ENCODE measurements at regions not wholly inside any gene's neighbourhood (a gene's known extent, or its start where the extent isn't known, plus 50 kb on each side); places are given as distances from the start of the nearest gene placed in this dataset.

DNA sequence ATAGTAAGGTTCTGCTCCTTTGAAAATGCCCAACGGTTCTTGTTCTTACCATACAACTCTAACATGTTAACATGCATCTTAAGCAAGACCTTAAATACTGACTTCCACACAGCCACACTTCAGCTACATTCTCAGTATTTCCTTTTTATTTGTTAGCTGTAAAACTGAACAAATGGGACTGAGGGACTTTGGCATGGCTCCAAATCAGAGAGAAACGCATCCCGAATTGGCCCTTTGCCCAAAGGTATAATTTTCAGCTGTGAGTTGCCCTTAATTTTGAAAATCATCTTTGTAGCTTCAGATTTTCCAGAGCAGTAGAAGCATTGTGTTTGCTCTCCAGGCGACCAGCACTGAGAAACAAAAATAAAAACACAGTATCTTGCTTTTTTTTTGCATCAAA, 56.4 kb downstream of the NEUROD6 start:
- Histone ChIP-seq H3K4me2 (no peak overlapping the region), H3K36me3 (no peaks in the 10 kb centered on the region)

DNA sequence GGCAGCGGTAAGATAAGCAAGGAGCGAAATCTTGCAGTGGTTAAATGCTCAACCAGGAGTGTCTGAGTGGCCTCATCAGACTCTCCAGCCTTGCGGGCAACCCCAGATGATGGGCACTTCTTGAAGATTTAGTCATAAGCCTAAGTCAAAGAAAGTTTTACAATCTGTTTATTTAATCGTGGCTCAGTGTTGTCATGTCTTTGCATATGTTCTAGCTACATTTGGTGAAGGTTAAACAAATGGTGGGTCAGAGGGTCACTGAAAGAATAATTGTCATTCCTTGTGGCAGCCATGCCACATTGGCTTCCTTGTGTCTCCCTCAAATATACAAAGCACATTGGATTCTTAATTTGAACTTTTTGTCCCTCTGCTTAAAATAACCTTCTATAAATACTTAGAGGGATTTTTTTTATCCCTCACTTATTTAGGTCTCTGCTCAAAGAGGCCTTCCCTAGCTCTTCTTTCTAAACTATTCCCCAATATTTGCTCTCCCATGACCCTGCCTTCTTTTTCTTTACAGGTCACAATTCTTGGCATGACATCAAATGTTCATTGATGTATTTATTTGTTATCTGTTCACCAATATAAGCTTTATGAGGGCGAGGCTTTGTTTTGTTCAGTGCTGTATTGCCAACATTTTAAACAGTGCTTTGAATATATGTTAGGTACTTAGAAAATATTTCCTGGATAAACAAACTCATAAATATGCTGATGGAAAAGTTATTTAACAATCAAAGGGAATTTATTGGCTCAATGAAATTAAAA, 68.7 kb downstream of the NEUROD6 start:
- no peaks in the 10 kb centered on the region for H3K27me3 ChIP-seq
- no peak overlapping the region for H3K27ac ChIP-seq
- H3K9me3 ChIP-seq = no peaks in the 10 kb centered on the region

More for the DNA sequence above, 56.4 kb downstream of the NEUROD6 start:
- TF ChIP-seq Cebpa-rat (IDR thresholded peaks at IDR 0.05) = no peak
- H3K9me3 ChIP-seq = no peaks in the 10 kb centered on the region
- no peaks in the 10 kb centered on the region for H3K27me3 ChIP-seq
- no peaks in the 10 kb centered on the region for H4K20me1 ChIP-seq
- no peak overlapping the region for H3K9ac ChIP-seq
- H3K4me1 ChIP-seq = no peaks in the 10 kb centered on the region
- H3K4me3 ChIP-seq = no peak overlapping the region
- H3K27ac ChIP-seq = no peak overlapping the region

DNA sequence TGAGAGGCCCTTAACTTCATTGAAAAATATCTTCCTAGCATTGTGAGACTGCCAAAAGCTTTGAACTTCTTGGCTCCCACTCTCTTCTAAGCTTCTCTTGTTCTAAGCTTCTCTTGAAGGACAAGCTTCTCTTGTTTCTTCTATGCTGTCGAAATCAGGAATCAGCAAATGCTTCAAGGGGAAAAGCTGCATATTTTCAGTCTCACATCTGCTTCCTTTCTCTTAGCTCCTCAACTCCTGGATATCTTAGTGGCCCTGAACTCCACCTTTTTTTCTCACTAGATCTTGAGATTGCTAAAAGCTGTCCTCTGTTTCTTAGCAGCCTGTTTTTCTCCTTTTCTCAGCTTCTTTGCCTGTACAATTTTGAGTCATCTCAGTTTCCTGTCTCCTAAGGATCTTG, 73.0 kb downstream of the NEUROD6 start:
- H3K4me2 ChIP-seq = no peak overlapping the region
- H3K4me3 ChIP-seq = no peak overlapping the region
- no peaks in the 10 kb centered on the region for H4K20me1 ChIP-seq
- no peak for TF ChIP-seq Cebpa-rat (IDR thresholded peaks at IDR 0.05)
- no peak overlapping the region for H3K27ac ChIP-seq
- H3K9me3 ChIP-seq = no peaks in the 10 kb centered on the region
- H3K36me3 ChIP-seq = no peaks in the 10 kb centered on the region
- no peaks in the 10 kb centered on the region for H3K4me1 ChIP-seq
- no peak overlapping the region for H3K9ac ChIP-seq
- no peaks in the 10 kb centered on the region for H3K27me3 ChIP-seq

More for the DNA sequence above, 68.7 kb downstream of the NEUROD6 start:
- Histone ChIP-seq H3K4me3 (no peak overlapping the region), H3K4me2 (no peak overlapping the region), H3K36me3 (no peaks in the 10 kb centered on the region), H4K20me1 (no peaks in the 10 kb centered on the region), H3K9ac (no peak overlapping the region), H3K4me1 (no peaks in the 10 kb centered on the region)
- no peak for TF ChIP-seq Cebpa-rat (IDR thresholded peaks at IDR 0.05)

DNA sequence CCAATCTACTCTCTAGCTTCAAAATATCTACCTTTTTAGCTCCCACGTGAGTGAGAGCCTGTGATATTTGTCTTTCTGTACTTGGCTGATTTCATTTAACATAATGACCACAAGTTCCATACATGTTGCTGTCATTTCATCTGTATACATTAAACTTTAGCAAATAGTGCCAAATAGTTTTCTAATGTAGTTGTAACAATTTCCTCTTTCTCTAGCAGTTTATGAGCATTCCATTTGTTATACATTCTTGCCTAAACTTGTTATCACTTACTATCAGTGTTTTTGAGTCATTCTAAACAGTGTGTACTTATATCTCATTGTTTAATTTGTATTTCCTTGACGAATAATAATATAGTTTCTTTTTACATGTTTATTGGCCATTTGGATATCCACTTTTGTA, 77.2 kb downstream of the NEUROD6 start:
- Histone ChIP-seq H3K9me3 (no peaks in the 10 kb centered on the region), H4K20me1 (no peaks in the 10 kb centered on the region), H3K36me3 (no peaks in the 10 kb centered on the region), H3K9ac (no peak overlapping the region), H3K4me2 (no peak overlapping the region), H3K27me3 (no peaks in the 10 kb centered on the region), H3K27ac (no peak overlapping the region), H3K4me3 (no peak overlapping the region), H3K4me1 (no peaks in the 10 kb centered on the region)
- TF ChIP-seq Cebpa-rat (IDR thresholded peaks at IDR 0.05) = no peak

DNA sequence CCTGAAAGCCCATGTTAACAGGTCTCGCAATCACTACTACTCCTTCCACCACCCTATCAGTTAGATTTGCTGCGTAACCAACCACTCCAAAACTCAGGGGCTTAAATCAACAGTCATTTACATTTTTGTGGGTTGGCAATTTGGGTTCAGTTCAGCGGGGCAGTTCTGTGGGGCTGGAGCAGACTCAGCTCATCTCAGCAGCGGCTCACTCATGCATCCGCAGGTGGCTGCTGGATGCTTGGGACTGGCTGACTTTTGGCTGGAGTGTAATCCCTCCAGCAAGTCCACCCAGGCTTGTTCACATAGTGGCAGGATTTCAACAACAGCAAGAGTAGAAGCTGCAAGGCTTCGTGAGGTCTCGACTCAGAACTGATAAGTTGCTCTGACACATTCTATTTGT, 79.2 kb downstream of the NEUROD6 start:
- Histone ChIP-seq H3K27me3 (no peaks in the 10 kb centered on the region), H3K27ac (no peak overlapping the region)

DNA sequence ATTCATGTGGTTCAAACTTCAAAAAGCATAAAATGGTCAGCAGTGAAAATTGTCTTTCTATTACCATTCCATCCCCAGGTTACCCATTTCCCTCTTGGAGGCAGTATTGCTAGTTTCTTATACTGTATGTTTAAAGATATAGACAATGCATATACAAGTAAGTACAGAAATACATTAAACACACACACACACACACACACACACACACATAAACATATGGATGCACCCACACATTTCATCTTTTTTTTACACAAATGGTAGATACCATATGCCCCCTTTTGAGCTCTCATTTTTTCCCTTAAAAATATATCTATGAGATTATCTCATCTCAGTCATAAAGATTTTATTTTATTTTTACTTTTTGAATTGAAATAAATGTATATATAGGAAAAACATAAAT, 79.7 kb downstream of the NEUROD6 start:
- H3K4me1 ChIP-seq = no peaks in the 10 kb centered on the region
- H3K4me3 ChIP-seq = no peak overlapping the region
- H3K27me3 ChIP-seq = no peaks in the 10 kb centered on the region
- no peak overlapping the region for H3K9ac ChIP-seq
- no peaks in the 10 kb centered on the region for H4K20me1 ChIP-seq
- H3K4me2 ChIP-seq = no peak overlapping the region
- no peaks in the 10 kb centered on the region for H3K36me3 ChIP-seq
- H3K9me3 ChIP-seq = no peaks in the 10 kb centered on the region
- no peak for TF ChIP-seq Cebpa-rat (IDR thresholded peaks at IDR 0.05)
- no peak overlapping the region for H3K27ac ChIP-seq

More for the DNA sequence above, 79.2 kb downstream of the NEUROD6 start:
- TF ChIP-seq Cebpa-rat (IDR thresholded peaks at IDR 0.05) = no peak
- H3K9me3 ChIP-seq = no peaks in the 10 kb centered on the region
- H3K9ac ChIP-seq = no peak overlapping the region
- no peaks in the 10 kb centered on the region for H3K4me1 ChIP-seq
- no peak overlapping the region for H3K4me2 ChIP-seq
- H3K4me3 ChIP-seq = no peak overlapping the region
- H4K20me1 ChIP-seq = no peaks in the 10 kb centered on the region
- no peaks in the 10 kb centered on the region for H3K36me3 ChIP-seq

DNA sequence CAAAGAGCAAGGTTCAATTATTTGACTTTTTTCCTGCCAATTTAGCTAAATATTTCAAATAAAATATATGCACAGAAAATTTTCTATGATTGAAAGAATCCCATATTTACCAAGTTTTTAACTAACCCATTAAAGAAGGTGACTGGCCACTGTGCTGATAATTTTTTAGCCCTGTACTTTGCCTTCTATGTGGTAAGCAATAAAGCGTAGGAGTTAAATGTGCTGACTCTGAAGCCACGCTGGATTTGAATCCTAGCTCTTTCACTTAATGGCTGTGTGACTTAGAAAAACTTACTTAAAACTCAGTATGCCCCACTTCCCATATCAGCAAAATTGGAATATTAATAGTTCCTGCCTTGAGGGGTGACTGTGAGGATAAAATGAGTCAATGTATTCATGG, 82.1 kb downstream of the NEUROD6 start:
- Histone ChIP-seq H4K20me1 (no peaks in the 10 kb centered on the region), H3K9me3 (no peaks in the 10 kb centered on the region), H3K27ac (no peak overlapping the region), H3K36me3 (no peaks in the 10 kb centered on the region), H3K4me3 (no peak overlapping the region), H3K4me1 (no peaks in the 10 kb centered on the region), H3K27me3 (no peaks in the 10 kb centered on the region), H3K9ac (no peak overlapping the region), H3K4me2 (no peak overlapping the region)
- no peak for TF ChIP-seq Cebpa-rat (IDR thresholded peaks at IDR 0.05)

DNA sequence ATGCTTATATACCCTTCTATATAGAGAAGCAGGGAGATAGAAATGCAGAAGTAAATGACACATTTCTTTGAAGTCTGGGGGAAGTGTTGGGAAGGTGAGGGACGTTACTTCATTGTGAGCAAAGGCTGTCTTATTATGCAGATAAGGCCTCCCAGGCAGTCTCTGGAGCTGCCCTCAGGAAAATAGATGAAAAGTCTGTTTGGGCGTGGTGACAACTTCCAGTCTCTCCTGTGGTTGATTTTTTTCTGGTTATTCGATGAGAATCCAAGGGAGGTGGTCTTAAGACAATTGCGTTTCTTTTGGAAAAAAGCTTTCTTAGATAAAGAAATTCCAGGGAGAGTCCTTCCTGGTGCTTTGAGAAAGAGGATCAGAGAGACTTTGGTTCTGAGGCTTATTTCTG, 84.0 kb downstream of the NEUROD6 start:
- Histone ChIP-seq H3K9me3 (no peaks in the 10 kb centered on the region), H3K27me3 (no peaks in the 10 kb centered on the region), H3K36me3 (no peaks in the 10 kb centered on the region), H3K4me3 (no peak overlapping the region), H4K20me1 (no peaks in the 10 kb centered on the region), H3K4me1 (no peaks in the 10 kb centered on the region), H3K27ac (no peak overlapping the region), H3K9ac (no peak overlapping the region), H3K4me2 (no peak overlapping the region)
- TF ChIP-seq Cebpa-rat (IDR thresholded peaks at IDR 0.05) = no peak

DNA sequence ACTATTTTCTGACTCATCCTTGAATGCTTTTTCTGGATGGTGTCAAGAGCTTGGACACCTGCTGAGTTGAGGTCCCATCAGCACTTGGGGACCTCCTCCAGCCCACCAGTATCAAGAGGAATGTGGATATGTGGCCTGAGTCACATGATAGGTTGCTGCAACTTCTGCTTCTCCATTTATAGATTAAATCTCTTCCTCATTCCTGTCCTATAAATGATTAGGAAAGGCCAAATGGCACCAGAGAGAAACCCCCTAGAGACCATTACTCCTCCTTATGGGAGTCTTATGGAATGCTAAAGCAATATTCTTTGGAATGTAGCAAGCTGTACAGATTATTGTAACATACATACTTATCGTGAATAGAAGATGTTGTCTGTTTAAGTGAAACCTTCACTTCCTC, 85.6 kb downstream of the NEUROD6 start:
- Histone ChIP-seq H3K4me3 (no peak overlapping the region), H3K4me1 (no peaks in the 10 kb centered on the region), H3K27ac (no peak overlapping the region), H3K9me3 (no peaks in the 10 kb centered on the region), H3K4me2 (no peak overlapping the region), H4K20me1 (no peaks in the 10 kb centered on the region), H3K27me3 (no peaks in the 10 kb centered on the region), H3K9ac (no peak overlapping the region), H3K36me3 (no peaks in the 10 kb centered on the region)
- TF ChIP-seq Cebpa-rat (IDR thresholded peaks at IDR 0.05) = no peak

DNA sequence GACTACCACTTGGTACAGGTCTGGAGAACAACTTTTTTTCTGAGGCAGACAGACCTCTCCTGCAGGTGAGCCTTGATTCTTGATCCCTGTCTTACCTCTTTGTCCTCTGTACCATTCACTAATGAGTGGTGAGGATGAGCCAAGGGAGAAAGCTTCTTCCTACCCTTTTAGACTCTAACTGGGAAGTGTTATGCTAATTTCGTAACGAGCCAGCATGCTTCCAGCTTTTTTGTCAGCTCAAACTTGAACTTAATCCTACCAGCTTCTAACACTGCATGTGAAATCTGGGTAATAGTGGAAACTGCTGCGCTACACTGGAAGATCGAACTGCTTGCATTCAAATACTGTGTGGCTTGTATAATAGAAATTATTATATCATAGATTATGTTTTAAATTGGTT, 87.0 kb downstream of the NEUROD6 start:
- Histone ChIP-seq H3K4me2 (no peak overlapping the region), H3K4me1 (no peaks in the 10 kb centered on the region), H3K4me3 (no peak overlapping the region), H3K27ac (no peak overlapping the region), H4K20me1 (no peaks in the 10 kb centered on the region), H3K9me3 (no peaks in the 10 kb centered on the region), H3K36me3 (no peaks in the 10 kb centered on the region), H3K9ac (no peak overlapping the region), H3K27me3 (no peaks in the 10 kb centered on the region)
- TF ChIP-seq Cebpa-rat (IDR thresholded peaks at IDR 0.05) = no peak

DNA sequence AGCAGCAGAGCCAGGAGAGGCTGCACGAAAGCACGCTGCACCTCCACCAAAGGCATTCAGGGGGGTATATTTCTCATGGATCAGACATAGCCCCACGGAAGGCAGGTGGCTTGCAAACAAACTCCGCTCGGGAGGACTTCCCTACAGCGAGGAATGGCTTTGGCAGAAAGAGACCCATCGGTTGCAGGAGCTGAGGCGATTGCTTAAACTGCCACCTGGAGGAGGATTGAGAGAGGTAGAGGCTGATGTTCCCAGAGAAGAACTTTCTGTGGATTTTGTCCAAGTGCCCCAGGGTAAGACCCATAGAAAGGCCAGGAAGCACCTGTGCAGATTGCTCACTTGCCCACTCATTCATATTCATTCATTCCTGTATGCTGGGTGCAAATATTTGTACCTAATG, 89.1 kb downstream of the NEUROD6 start:
- no peaks in the 10 kb centered on the region for H3K9me3 ChIP-seq
- no peaks in the 10 kb centered on the region for H3K27me3 ChIP-seq
- no peak overlapping the region for H3K4me2 ChIP-seq
- no peaks in the 10 kb centered on the region for H3K4me1 ChIP-seq
- no peaks in the 10 kb centered on the region for H4K20me1 ChIP-seq
- H3K9ac ChIP-seq = no peak overlapping the region
- H3K4me3 ChIP-seq = no peak overlapping the region
- TF ChIP-seq Cebpa-rat (IDR thresholded peaks at IDR 0.05) = no peak
- H3K36me3 ChIP-seq = no peaks in the 10 kb centered on the region
- H3K27ac ChIP-seq = no peak overlapping the region
